Mesothelial cell of epicardium (in vitro differentiated cells): ENCODE measurements at regions not wholly inside any gene's neighbourhood (a gene's known extent, or its start where the extent isn't known, plus 50 kb on each side); places are given as distances from the start of the nearest gene placed in this dataset.
A peak's percentile ranks its signal among the peaks of the same experiment; 100 is the strongest.

Experiments used
- DNase-seq, 2 experiments: peaks; one replicate each; pipeline ENCODE4 v3.0.0; 2021; ENCODE audit warnings: low spot score in 2 of 2; ENCODE audit not compliant: unreplicated experiment in 2 of 2
- H3K27ac Mint-ChIP-seq: 2 replicates; pipeline ENCODE4 v1.8.0; 2021; ENCODE audit warnings: mixed read lengths
- H3K27me3 Mint-ChIP-seq: 2 replicates; pipeline ENCODE4 v1.8.0; 2021; ENCODE audit warnings: low read depth, mixed read lengths
- H3K36me3 Mint-ChIP-seq: 2 replicates; pipeline ENCODE4 v1.8.0; 2021; ENCODE audit warnings: mixed read lengths
- H3K4me1 Mint-ChIP-seq: 2 replicates; pipeline ENCODE4 v1.8.0; 2021; ENCODE audit warnings: mixed read lengths
- H3K4me3 Mint-ChIP-seq: 2 replicates; pipeline ENCODE4 v1.8.0; 2021; ENCODE audit warnings: mild to moderate bottlenecking, moderate library complexity, mixed read lengths
- H3K9me3 Mint-ChIP-seq: 2 replicates; pipeline ENCODE4 v1.8.0; 2021; ENCODE audit warnings: mixed read lengths
- CTCF ChIP-seq: fragments of 200-600 bp; sonication (generic); IDR thresholded peaks from one replicate; pipeline ENCODE4 v1.5.0; 2021; ENCODE audit warnings: antibody characterized with exemption; ENCODE audit not compliant: unreplicated experiment

GRCh38 chr7:47000561-47000960, 581.4 kb downstream of the TNS3 start:
- Mint-ChIP-seq H3K9me3 (peaks cover 23% of the 10 kb centered on the region), H3K4me3 (no peak overlapping the region), H3K27me3 (no peaks in the 10 kb centered on the region), H3K27ac (no peak overlapping the region), H3K36me3 (peaks cover 6% of the 10 kb centered on the region), H3K4me1 (peaks cover 1% of the 10 kb centered on the region)
- TF ChIP-seq CTCF: no peak
- DNase-seq: no peak

GRCh38 chr7:46999866-47000265, 582.0 kb downstream of the TNS3 start:
- Mint-ChIP-seq H3K9me3 (peaks cover 16% of the 10 kb centered on the region), H3K27ac (no peak overlapping the region), H3K4me3 (no peak overlapping the region), H3K4me1 (peaks cover 1% of the 10 kb centered on the region), H3K36me3 (peaks cover 5% of the 10 kb centered on the region), H3K27me3 (no peaks in the 10 kb centered on the region)
- DNase-seq: no peak
- TF ChIP-seq CTCF: no peak

- Mint-ChIP-seq H3K9me3 (no peaks in the 10 kb centered on the region), H3K4me3 (no peak overlapping the region), H3K27me3 (no peaks in the 10 kb centered on the region), H3K4me1 (peaks cover 6% of the 10 kb centered on the region), H3K27ac (no peak overlapping the region), H3K36me3 (no peaks in the 10 kb centered on the region)
- no peak for TF ChIP-seq CTCF
- DNase-seq: no peak
Observed at GRCh38 chr7:46996972-46997371, 584.9 kb downstream of the TNS3 start.

- H3K36me3 Mint-ChIP-seq: no peaks in the 10 kb centered on the region
- no peaks in the 10 kb centered on the region for H3K27me3 Mint-ChIP-seq
- no peak for TF ChIP-seq CTCF
- no peak for DNase-seq
- no peak overlapping the region for H3K4me3 Mint-ChIP-seq
- H3K9me3 Mint-ChIP-seq: no peaks in the 10 kb centered on the region
- H3K4me1 Mint-ChIP-seq: peaks cover 6% of the 10 kb centered on the region
- H3K27ac Mint-ChIP-seq: peak overlapping the region; percentile 57
Observed at GRCh38 chr7:46993396-46993795, 588.5 kb downstream of the TNS3 start.

- no peak for DNase-seq
- no peaks in the 10 kb centered on the region for H3K9me3 Mint-ChIP-seq
- H3K4me1 Mint-ChIP-seq: peaks cover 6% of the 10 kb centered on the region
- no peaks in the 10 kb centered on the region for H3K27me3 Mint-ChIP-seq
- no peaks in the 10 kb centered on the region for H3K36me3 Mint-ChIP-seq
- no peak overlapping the region for H3K4me3 Mint-ChIP-seq
- no peak for TF ChIP-seq CTCF
- H3K27ac Mint-ChIP-seq: no peak overlapping the region
Observed at GRCh38 chr7:46990761-46991160, 591.1 kb downstream of the TNS3 start.

GRCh38 chr7:46989247-46989646, 592.7 kb downstream of the TNS3 start:
- TF ChIP-seq CTCF: no peak
- no peak for DNase-seq
- no peak overlapping the region for H3K27ac Mint-ChIP-seq
- H3K9me3 Mint-ChIP-seq: peaks cover 7% of the 10 kb centered on the region
- no peak overlapping the region for H3K4me3 Mint-ChIP-seq
- H3K27me3 Mint-ChIP-seq: no peaks in the 10 kb centered on the region
- H3K4me1 Mint-ChIP-seq: peaks cover 6% of the 10 kb centered on the region
- no peaks in the 10 kb centered on the region for H3K36me3 Mint-ChIP-seq
